H1 (cell line): ENCODE measurements at regions not wholly inside any gene's neighbourhood (a gene's known extent, or its start where the extent isn't known, plus 50 kb on each side); places are given as distances from the start of the nearest gene placed in this dataset.

Experiments used
- CTCF ChIA-PET: fragments of 300-600 bp; sonication (Branson Sonifier 250); formaldehyde crosslinking; loops from one replicate; lab custom pipeline; 2021; ENCODE audit not compliant: partially characterized antibody; lab: Charles Lee
- POLR2A ChIA-PET: fragments of 300-600 bp; sonication (Branson Sonifier 250); formaldehyde crosslinking; loops from one replicate; lab custom pipeline; 2021; ENCODE audit warnings: inconsistent platforms; ENCODE audit not compliant: partially characterized antibody; lab: Charles Lee
- DNase-seq, 2 experiments: peaks; one replicate each; pipeline versions ENCODE4 v3.0.0 to v3.0.0-alpha.2; 2010 to 2022; ENCODE audit warnings: low spot score in 2 of 2, low read depth in 1 of 2, mixed read lengths in 1 of 2
- FAIRE-seq: peaks from 2 replicates; lab custom pipeline; 2011; peaks lifted over from hg19 to GRCh38; lab: Jason Lieb, UNC
- H2AFZ ChIP-seq: 2 replicates; pipeline ENCODE4 v1.8.1; 2012; ENCODE audit warnings: low read length, inconsistent platforms
- H2AK5ac ChIP-seq: 2 replicates; pipeline ENCODE4 v1.6.1; 2013; ENCODE audit warnings: low read depth, low read length
- H2BK120ac ChIP-seq: replicated peaks from 2 replicates; pipeline ENCODE3; 2013; ENCODE audit warnings: low read depth, low read length, inconsistent platforms
- H2BK12ac ChIP-seq: 2 replicates; pipeline ENCODE4 v1.6.1; 2013; ENCODE audit warnings: low read depth, low read length
- H2BK15ac ChIP-seq: 2 replicates; pipeline ENCODE4 v1.6.1; 2013; ENCODE audit warnings: low read length
- H2BK20ac ChIP-seq: 2 replicates; pipeline ENCODE4 v1.6.1; 2013; ENCODE audit warnings: low read length
- H2BK5ac ChIP-seq: 2 replicates; pipeline ENCODE4 v1.6.1; 2013; ENCODE audit warnings: low read depth, low read length
- H3K14ac ChIP-seq: 2 replicates; pipeline ENCODE4 v1.6.1; 2013; ENCODE audit warnings: inconsistent platforms; ENCODE audit not compliant: insufficient read length
- H3K18ac ChIP-seq: 2 replicates; pipeline ENCODE4 v1.6.1; 2013; ENCODE audit warnings: low read length; ENCODE audit errors: extremely low read depth
- H3K23ac ChIP-seq: 2 replicates; pipeline ENCODE4 v1.6.1; 2013; ENCODE audit warnings: inconsistent platforms; ENCODE audit not compliant: insufficient read length
- H3K23me2 ChIP-seq: 2 replicates; pipeline ENCODE4 v1.6.1; 2013; ENCODE audit warnings: low read depth, low read length
- H3K27ac ChIP-seq: 2 replicates; pipeline ENCODE4 v1.6.1; 2011; ENCODE audit warnings: low read depth, low read length, inconsistent platforms
- H3K27me3 ChIP-seq, 4 experiments: replicated peaks in 1 of 4; 1 replicate in 1 of 4; 2 replicates in 3 of 4; pipeline versions ENCODE4 v1.6.1 to v1.8.1; 2011 to 2013; ENCODE audit warnings: low read length in 3 of 4, mild to moderate bottlenecking in 3 of 4, inconsistent platforms in 2 of 4, mixed read lengths in 2 of 4, moderate library complexity in 1 of 4; ENCODE audit not compliant: control insufficient read depth in 3 of 4, insufficient read depth in 3 of 4; ENCODE audit errors: extremely low read depth in 1 of 4
- H3K36me3 ChIP-seq, 4 experiments: 2 replicates each; pipeline versions ENCODE4 v1.6.1 to v1.8.1; 2011 to 2013; ENCODE audit warnings: mild to moderate bottlenecking in 4 of 4, low read length in 3 of 4, moderate library complexity in 2 of 4, control low read depth in 1 of 4, inconsistent platforms in 1 of 4; ENCODE audit not compliant: insufficient read depth in 4 of 4, control insufficient read depth in 2 of 4
- H3K4ac ChIP-seq: replicated peaks from 2 replicates; pipeline ENCODE3; 2013; ENCODE audit warnings: low read length, low read depth, mixed read lengths, inconsistent platforms; ENCODE audit not compliant: insufficient read length
- H3K4me1 ChIP-seq, 4 experiments: replicated peaks in 1 of 4; 1 replicate in 1 of 4; 2 replicates in 3 of 4; pipeline versions ENCODE4 v1.6.1 to v1.8.1; 2011 to 2013; ENCODE audit warnings: low read length in 3 of 4, inconsistent platforms in 2 of 4, mixed read lengths in 1 of 4; ENCODE audit not compliant: insufficient read depth in 4 of 4, control insufficient read depth in 3 of 4
- H3K4me2 ChIP-seq, 2 experiments: 2 replicates each; pipeline versions ENCODE4 v1.6.1 to v1.8.1; 2011 to 2013; ENCODE audit warnings: low read depth in 2 of 2, low read length in 2 of 2, control low read depth in 1 of 2, inconsistent platforms in 1 of 2, mild to moderate bottlenecking in 1 of 2; ENCODE audit not compliant: insufficient read depth in 1 of 2
- H3K4me3 ChIP-seq, 4 experiments: fragments of 200-600, 300-600 bp in 1 of 4; sonication (generic), shearing (Covaris generic), sonication (Bioruptor Twin) in 1 of 4; 2 replicates each; pipeline versions ENCODE4 v1.5.1 to v1.8.1; 2011 to 2016; ENCODE audit warnings: low read length in 4 of 4, low read depth in 3 of 4, control low read depth in 2 of 4, inconsistent platforms in 2 of 4, mild to moderate bottlenecking in 2 of 4, mixed read lengths in 1 of 4, moderate library complexity in 1 of 4; ENCODE audit not compliant: insufficient read depth in 2 of 4; ENCODE audit errors: extremely low read depth in 1 of 4
- H3K56ac ChIP-seq: replicated peaks from 2 replicates; pipeline ENCODE3; 2013; ENCODE audit warnings: low read depth, mild to moderate bottlenecking, mixed read lengths, low read length, inconsistent platforms; ENCODE audit not compliant: insufficient read length
- H3K79me1 ChIP-seq: 2 replicates; pipeline ENCODE4 v1.6.1; 2013; ENCODE audit warnings: low read depth, low read length, control low read depth
- H3K79me2 ChIP-seq, 2 experiments: 2 replicates each; pipeline versions ENCODE4 v1.6.1 to v1.8.1; 2012 to 2013; ENCODE audit warnings: low read length in 2 of 2, mild to moderate bottlenecking in 2 of 2, inconsistent platforms in 1 of 2; ENCODE audit not compliant: insufficient read depth in 2 of 2, control insufficient read depth in 1 of 2
- H3K9ac ChIP-seq, 4 experiments: replicated peaks in 1 of 4; 1 replicate in 1 of 4; 2 replicates in 3 of 4; pipeline versions ENCODE4 v1.6.1 to v1.8.1; 2011 to 2013; ENCODE audit warnings: low read depth in 3 of 4, low read length in 3 of 4, control low read depth in 2 of 4, mild to moderate bottlenecking in 2 of 4, moderate library complexity in 2 of 4, inconsistent platforms in 1 of 4; ENCODE audit errors: extremely low read depth in 1 of 4
- H3K9me3 ChIP-seq, 2 experiments: 2 replicates each; pipeline versions ENCODE4 v1.6.1 to v1.8.1; 2012 to 2013; ENCODE audit warnings: mild to moderate bottlenecking in 2 of 2, moderate library complexity in 2 of 2, control low read depth in 1 of 2, inconsistent platforms in 1 of 2, low read depth in 1 of 2, low read length in 1 of 2, mixed read lengths in 1 of 2; ENCODE audit not compliant: insufficient read depth in 2 of 2
- H4K20me1 ChIP-seq, 2 experiments: replicated peaks in 1 of 2; 2 replicates each; pipeline versions ENCODE3 to v1.8.1; 2011 to 2013; ENCODE audit warnings: inconsistent platforms in 2 of 2, low read length in 2 of 2, mild to moderate bottlenecking in 1 of 2; ENCODE audit not compliant: insufficient read depth in 2 of 2, control insufficient read depth in 1 of 2
- H4K5ac ChIP-seq: 2 replicates; pipeline ENCODE4 v1.6.1; 2013; ENCODE audit warnings: low read length, low read depth, mixed read lengths, inconsistent platforms; ENCODE audit not compliant: insufficient read length
- H4K8ac ChIP-seq: 2 replicates; pipeline ENCODE4 v1.8.0; 2013; ENCODE audit warnings: mild to moderate bottlenecking, moderate library complexity, low read length, inconsistent platforms; ENCODE audit not compliant: insufficient read depth; ENCODE audit errors: extremely low read depth
- H4K91ac ChIP-seq: replicated peaks from 2 replicates; pipeline ENCODE3; 2013; ENCODE audit warnings: low read length, mixed read lengths, inconsistent platforms; ENCODE audit not compliant: insufficient read length
- RAD21 ChIP-seq, 2 experiments: IDR thresholded peaks in 1 of 2; conservative IDR thresholded peaks in 1 of 2; 2 replicates each; pipeline ENCODE4 v1.6.1; 2011; ENCODE audit warnings: low read depth in 2 of 2, low read length in 2 of 2, improper control_type of control experiment in 1 of 2, inconsistent platforms in 1 of 2, mild to moderate bottlenecking in 1 of 2, moderate library complexity in 1 of 2
- SP4 ChIP-seq: IDR thresholded peaks from 2 replicates; pipeline ENCODE4 v1.6.1; 2012; ENCODE audit warnings: low read length, inconsistent platforms
- WGBS, 2 experiments: shearing (Covaris generic) in 1 of 2; methylation state at CpG; one replicate each; pipeline versions ENCODE4 v1.1.6 to v1.1.7; 2013 to 2015; ENCODE audit warnings: low lambda C conversion rate in 2 of 2, mixed read lengths in 2 of 2, inconsistent platforms in 1 of 2, low coverage in 1 of 2, missing lambda C conversion rate in 1 of 2; ENCODE audit not compliant: insufficient replicate concordance in 2 of 2, insufficient coverage in 1 of 2, insufficient read length in 1 of 2; ENCODE audit errors: extremely low coverage in 1 of 2, missing lambda C conversion rate in 1 of 2; 5-methylcytosine and 5-hydroxymethylcytosine counted together

DNA sequence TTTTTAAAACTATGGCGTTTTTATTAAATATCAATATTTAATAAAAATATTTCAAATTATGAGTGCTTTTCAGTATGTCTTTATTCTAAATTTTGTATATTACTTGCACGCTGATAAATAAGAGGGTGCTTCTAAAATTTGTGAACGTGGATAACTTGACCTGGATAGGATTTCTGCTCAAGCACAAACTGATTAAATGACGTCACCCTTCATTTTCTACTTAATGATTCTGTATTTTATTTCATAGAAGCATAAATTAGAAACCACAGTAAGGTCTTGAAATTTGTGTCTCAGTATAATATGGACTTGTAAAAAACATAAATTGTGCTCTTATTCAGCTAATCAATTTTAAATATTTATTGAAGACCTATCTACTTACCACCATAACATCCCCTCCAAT lies 903.7 kb downstream of the ROBO2 start:
- no peaks in the 10 kb centered on the region for H4K20me1 ChIP-seq
- H3K36me3 ChIP-seq: no peaks in the 10 kb centered on the region
- H3K4me3 ChIP-seq: no peak overlapping the region
- H3K27ac ChIP-seq: no peak overlapping the region
- H3K27me3 ChIP-seq: no peaks in the 10 kb centered on the region
- H4K5ac ChIP-seq: no peak overlapping the region
- no peaks in the 10 kb centered on the region for H3K23me2 ChIP-seq
- TF ChIP-seq RAD21 (IDR thresholded peaks at IDR 0.05 in 1 of 2, conservative IDR thresholded peaks at IDR 0.05 in 1 of 2; ENCODE audit: low read depth in 2 of 2, low read length in 2 of 2) (no peak), SP4 (no peak)
- TF ChIP-seq, all 59 proteins: peak for 0
- FAIRE-seq (no peak), DNase-seq (no peak)
- Histone ChIP-seq H4K8ac (no peak overlapping the region), H2AFZ (no peak overlapping the region), H3K18ac (no peak overlapping the region), H3K23ac (no peak overlapping the region), H3K9me3 (no peaks in the 10 kb centered on the region), H4K91ac (no peak overlapping the region), H3K9ac (no peak overlapping the region), H2AK5ac (no peak overlapping the region), H3K56ac (no peak overlapping the region), H2BK20ac (no peak overlapping the region), H3K4me1 (no peaks in the 10 kb centered on the region), H3K14ac (no peak overlapping the region), H3K79me1 (no peaks in the 10 kb centered on the region), H3K4ac (no peak overlapping the region), H2BK15ac (no peak overlapping the region), H2BK120ac (no peak overlapping the region), H2BK5ac (no peak overlapping the region), H2BK12ac (no peak overlapping the region), H3K79me2 (no peaks in the 10 kb centered on the region), H3K4me2 (no peak overlapping the region)
- ChIA-PET POLR2A (no interaction called here), CTCF (no interaction called here)
- WGBS, 2 experiments: 91% methylated on average over 4 of the region's 4 CpGs; no CpG with 5 or more reads in 1 of the 2 experiments
